HG03095 (cell line): ENCODE measurements at regions not wholly inside any gene's neighbourhood (a gene's known extent, or its start where the extent isn't known, plus 50 kb on each side); places are given as distances from the start of the nearest gene placed in this dataset.

Source experiments
- ATAC-seq: cut with Tn5 transposase; IDR thresholded peaks from one replicate; pipeline ENCODE4 v1.9.1; 2021; ENCODE audit warnings: moderate library complexity; ENCODE audit not compliant: unreplicated experiment

GRCh38 chr11:92739491-92739890 lies 230.0 kb upstream of the MTNR1B start:
- ATAC-seq, result no peak

GRCh38 chr11:92740276-92740675 lies 229.2 kb upstream of the MTNR1B start:
- ATAC-seq, result no peak

GRCh38 chr11:92744929-92745585 lies 224.4 kb upstream of the MTNR1B start:
- ATAC-seq, result no peak

GRCh38 chr11:92750794-92751193 lies 218.7 kb upstream of the MTNR1B start:
- no peak for ATAC-seq

GRCh38 chr11:92751594-92751993 lies 217.9 kb upstream of the MTNR1B start:
- no peak for ATAC-seq

GRCh38 chr11:92752122-92752521 lies 217.3 kb upstream of the MTNR1B start:
- ATAC-seq, result no peak

GRCh38 chr11:92753161-92753560 lies 216.3 kb upstream of the MTNR1B start:
- no peak for ATAC-seq

- no peak for ATAC-seq
Observed at GRCh38 chr11:92758241-92758780, 211.1 kb upstream of the MTNR1B start.

- no peak for ATAC-seq
Observed at GRCh38 chr11:92759571-92760214, 209.8 kb upstream of the MTNR1B start.

- ATAC-seq, result no peak
Observed at GRCh38 chr11:92762121-92762540, 207.3 kb upstream of the MTNR1B start.

- ATAC-seq, result no peak
Observed at GRCh38 chr11:92763336-92763735, 206.1 kb upstream of the MTNR1B start.

- ATAC-seq, result no peak
Observed at GRCh38 chr11:92764128-92764527, 205.3 kb upstream of the MTNR1B start.

GRCh38 chr11:92765082-92765840 lies 204.2 kb upstream of the MTNR1B start:
- ATAC-seq, result no peak

- no peak for ATAC-seq
Observed at GRCh38 chr11:92765965-92766371, 203.5 kb upstream of the MTNR1B start.

GRCh38 chr11:92766698-92767097 lies 202.8 kb upstream of the MTNR1B start:
- no peak for ATAC-seq

GRCh38 chr11:92767416-92767815 lies 202.0 kb upstream of the MTNR1B start:
- ATAC-seq, result no peak

GRCh38 chr11:92768121-92768840 lies 201.2 kb upstream of the MTNR1B start:
- ATAC-seq, result no peak

- ATAC-seq, result no peak
Observed at GRCh38 chr11:92769112-92769511, 200.3 kb upstream of the MTNR1B start.

GRCh38 chr11:92770419-92770818 lies 199.0 kb upstream of the MTNR1B start:
- ATAC-seq, result no peak

GRCh38 chr11:92770981-92771380 lies 198.5 kb upstream of the MTNR1B start:
- no peak for ATAC-seq

GRCh38 chr11:92771701-92772100 lies 197.8 kb upstream of the MTNR1B start:
- ATAC-seq, result no peak
